ENCODE measurements at regions not wholly inside any gene's neighbourhood (a gene's known extent, or its start where the extent isn't known, plus 50 kb on each side); places are given as distances from the start of the nearest gene placed in this dataset.

DNA sequence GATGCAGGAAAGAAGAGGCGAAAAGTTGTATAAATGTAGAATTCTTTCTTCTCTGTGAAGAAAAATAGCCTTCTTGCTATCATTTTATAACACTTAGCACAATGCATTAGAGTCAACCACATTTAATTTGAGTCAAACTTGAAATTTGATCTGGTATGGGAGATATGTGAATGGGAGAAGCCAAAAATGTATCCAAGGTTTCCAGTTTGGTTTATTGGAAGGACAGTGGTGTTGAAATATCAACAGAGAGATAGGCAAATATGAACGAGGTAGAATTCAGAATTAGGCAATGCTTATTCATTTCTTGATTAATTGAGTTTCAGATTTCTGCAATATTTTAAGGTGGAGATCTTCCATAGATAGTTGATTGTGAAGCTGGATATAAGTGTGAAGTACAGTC lies 991.9 kb upstream of the CHAC2 start:
- no peak for DNase-seq (ENCODE audit: low spot score)
- Histone ChIP-seq H3K4me3 (no peak overlapping the region), H3K36me3 (no peaks in the 10 kb centered on the region), H3K27me3 (replicated peaks; ENCODE audit: insufficient read depth) (no peaks in the 10 kb centered on the region), H3K9me3 (no peaks in the 10 kb centered on the region), H3K4me1 (ENCODE audit: control insufficient read depth in 1 of 2, low read depth in 2 of 2) (no peaks in the 10 kb centered on the region), H3K27ac (no peak overlapping the region)
- TF ChIP-seq, protein P1, sequence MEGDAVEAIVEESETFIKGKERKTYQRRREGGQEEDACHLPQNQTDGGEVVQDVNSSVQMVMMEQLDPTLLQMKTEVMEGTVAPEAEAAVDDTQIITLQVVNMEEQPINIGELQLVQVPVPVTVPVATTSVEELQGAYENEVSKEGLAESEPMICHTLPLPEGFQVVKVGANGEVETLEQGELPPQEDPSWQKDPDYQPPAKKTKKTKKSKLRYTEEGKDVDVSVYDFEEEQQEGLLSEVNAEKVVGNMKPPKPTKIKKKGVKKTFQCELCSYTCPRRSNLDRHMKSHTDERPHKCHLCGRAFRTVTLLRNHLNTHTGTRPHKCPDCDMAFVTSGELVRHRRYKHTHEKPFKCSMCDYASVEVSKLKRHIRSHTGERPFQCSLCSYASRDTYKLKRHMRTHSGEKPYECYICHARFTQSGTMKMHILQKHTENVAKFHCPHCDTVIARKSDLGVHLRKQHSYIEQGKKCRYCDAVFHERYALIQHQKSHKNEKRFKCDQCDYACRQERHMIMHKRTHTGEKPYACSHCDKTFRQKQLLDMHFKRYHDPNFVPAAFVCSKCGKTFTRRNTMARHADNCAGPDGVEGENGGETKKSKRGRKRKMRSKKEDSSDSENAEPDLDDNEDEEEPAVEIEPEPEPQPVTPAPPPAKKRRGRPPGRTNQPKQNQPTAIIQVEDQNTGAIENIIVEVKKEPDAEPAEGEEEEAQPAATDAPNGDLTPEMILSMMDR (IDR thresholded peaks at IDR 0.05): no peak
- ATAC-seq (ENCODE audit: insufficient number of reproducible peaks, low FRiP score, low read depth): no peak

DNA sequence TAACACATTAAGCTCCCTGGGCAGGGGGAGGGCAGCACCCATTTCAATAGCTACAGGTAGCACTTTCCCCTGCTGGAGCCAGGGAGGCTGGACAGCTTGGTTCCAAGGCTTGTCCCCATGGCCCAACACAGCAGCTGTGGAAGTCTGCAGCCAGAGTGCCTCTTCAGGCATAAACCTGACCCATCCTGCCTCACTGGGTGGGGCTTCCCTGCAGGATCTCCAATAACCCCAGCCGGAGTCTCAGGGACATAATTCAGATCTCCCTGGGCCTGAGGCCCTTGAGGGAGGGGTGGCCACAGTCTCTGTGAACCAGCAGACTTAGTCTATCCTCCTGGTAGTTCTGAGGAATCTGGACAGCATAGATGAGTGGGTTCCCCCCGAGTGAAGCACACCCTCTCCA lies 1001.9 kb upstream of the CHAC2 start:
- TF ChIP-seq, protein P1 (IDR thresholded peaks at IDR 0.05): no peak
- no peaks in the 10 kb centered on the region for H3K36me3 ChIP-seq
- no peak overlapping the region for H3K27ac ChIP-seq
- ATAC-seq (ENCODE audit: insufficient number of reproducible peaks, low FRiP score, low read depth): no peak
- no peaks in the 10 kb centered on the region for H3K27me3 ChIP-seq (replicated peaks; ENCODE audit: insufficient read depth)
- no peaks in the 10 kb centered on the region for H3K4me1 ChIP-seq (ENCODE audit: control insufficient read depth in 1 of 2, low read depth in 2 of 2)
- H3K4me3 ChIP-seq: no peak overlapping the region
- H3K9me3 ChIP-seq: no peaks in the 10 kb centered on the region
- DNase-seq (ENCODE audit: low spot score): no peak

DNA sequence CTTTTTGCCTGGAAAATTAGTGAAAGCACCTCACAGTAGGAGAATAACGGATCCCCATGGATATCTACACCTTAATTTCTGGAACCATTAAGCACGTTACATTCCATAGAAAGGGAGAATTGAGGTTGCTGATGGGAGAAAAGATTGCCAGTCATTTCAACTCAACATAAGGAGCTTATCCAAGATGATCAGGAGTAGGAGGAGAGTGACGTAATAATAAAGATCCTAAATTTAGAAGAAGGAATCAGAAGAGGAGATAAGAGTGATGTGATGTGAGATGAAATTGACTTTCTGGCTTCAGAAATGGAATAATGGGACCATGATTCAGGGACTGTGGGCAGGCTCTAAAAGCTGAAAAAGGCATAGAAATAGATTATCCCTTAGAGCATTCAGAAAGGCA lies 1017.8 kb upstream of the CHAC2 start:
- DNase-seq (ENCODE audit: low spot score) (no peak), ATAC-seq (ENCODE audit: insufficient number of reproducible peaks, low FRiP score, low read depth) (no peak)
- TF ChIP-seq, protein P1 (IDR thresholded peaks at IDR 0.05): no peak
- no peaks in the 10 kb centered on the region for H3K36me3 ChIP-seq
- H3K4me1 ChIP-seq (ENCODE audit: control insufficient read depth in 1 of 2, low read depth in 2 of 2): no peaks in the 10 kb centered on the region
- peaks cover 4% of the 10 kb centered on the region for H3K9me3 ChIP-seq
- H3K27me3 ChIP-seq (replicated peaks; ENCODE audit: insufficient read depth): no peaks in the 10 kb centered on the region
- H3K4me3 ChIP-seq: no peak overlapping the region
- H3K27ac ChIP-seq: no peak overlapping the region

DNA sequence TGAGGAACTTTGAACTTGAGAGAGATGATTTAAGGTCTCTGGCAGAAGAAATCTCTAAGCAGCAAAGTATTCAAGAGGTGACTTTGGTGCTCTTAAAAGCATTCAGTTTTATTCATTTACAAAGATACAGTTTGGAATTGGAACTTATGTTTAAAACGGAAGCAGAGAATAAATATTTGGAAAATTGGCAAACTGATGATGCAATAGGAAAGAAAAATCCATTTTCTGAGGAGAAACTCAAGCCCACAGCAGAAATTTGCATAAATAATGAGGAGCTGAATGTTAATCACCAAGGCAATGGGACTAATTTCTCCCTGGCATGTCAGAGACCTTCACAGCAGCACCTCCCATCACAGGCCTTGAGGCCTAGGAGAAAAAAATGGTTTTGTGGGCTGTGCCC lies 1022.5 kb upstream of the CHAC2 start:
- DNase-seq (ENCODE audit: low spot score) (no peak), ATAC-seq (ENCODE audit: insufficient number of reproducible peaks, low FRiP score, low read depth) (no peak)
- H3K27ac ChIP-seq: no peak overlapping the region
- peaks cover 4% of the 10 kb centered on the region for H3K9me3 ChIP-seq
- no peaks in the 10 kb centered on the region for H3K27me3 ChIP-seq (replicated peaks; ENCODE audit: insufficient read depth)
- TF ChIP-seq, protein P1 (IDR thresholded peaks at IDR 0.05): no peak
- H3K36me3 ChIP-seq: no peaks in the 10 kb centered on the region
- no peaks in the 10 kb centered on the region for H3K4me1 ChIP-seq (ENCODE audit: control insufficient read depth in 1 of 2, low read depth in 2 of 2)
- no peak overlapping the region for H3K4me3 ChIP-seq

DNA sequence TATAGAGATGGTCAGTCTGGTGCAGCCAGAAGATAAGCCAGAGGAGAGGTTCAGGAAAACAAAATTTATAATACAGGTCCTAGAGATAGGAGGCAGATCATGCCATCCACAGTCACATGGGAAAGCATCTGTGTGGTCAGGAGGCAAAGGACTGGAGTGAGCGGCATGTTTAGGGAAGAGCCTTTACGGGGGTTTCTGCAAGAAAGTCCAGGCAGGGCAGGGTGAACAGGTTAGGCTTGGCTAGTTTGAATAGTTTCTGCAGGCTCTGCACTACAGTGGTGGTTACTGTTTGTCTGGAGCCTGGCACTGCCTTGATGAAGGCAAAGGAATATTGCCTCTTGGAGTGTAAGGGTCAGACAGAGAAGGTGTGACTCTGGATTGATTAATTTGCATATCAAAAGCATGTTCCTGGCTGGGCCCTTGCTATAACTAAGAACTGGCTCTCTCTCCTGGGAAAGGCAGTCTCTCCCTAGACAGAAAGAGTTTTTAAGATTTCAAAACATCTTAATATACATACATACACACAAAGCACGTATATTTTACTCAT lies 1034.7 kb upstream of the CHAC2 start:
- TF ChIP-seq, protein P1 (IDR thresholded peaks at IDR 0.05): no peak
- DNase-seq (ENCODE audit: low spot score): no peak
- ATAC-seq (ENCODE audit: insufficient number of reproducible peaks, low FRiP score, low read depth): no peak
- no peaks in the 10 kb centered on the region for H3K9me3 ChIP-seq
- H3K4me3 ChIP-seq: no peak overlapping the region
- no peak overlapping the region for H3K27ac ChIP-seq
- H3K36me3 ChIP-seq: no peaks in the 10 kb centered on the region
- no peaks in the 10 kb centered on the region for H3K27me3 ChIP-seq (replicated peaks; ENCODE audit: insufficient read depth)
- no peaks in the 10 kb centered on the region for H3K4me1 ChIP-seq (ENCODE audit: control insufficient read depth in 1 of 2, low read depth in 2 of 2)

Data from thoracic aorta (tissue), 2 donors.